HUDEP-2 (cell line): ENCODE measurements at regions not wholly inside any gene's neighbourhood (a gene's known extent, or its start where the extent isn't known, plus 50 kb on each side); places are given as distances from the start of the nearest gene placed in this dataset.

Source experiments
- DNase-seq, 76 experiments: peaks; one replicate each; lab custom pipeline; 2025; ENCODE audit not compliant: unreplicated experiment in 76 of 76; lab: John Stamatoyannopoulos, UW

GRCh38 chr3:181173227-181173626, 183.7 kb upstream of the DNAJC19 start:
- no peak for DNase-seq

- no peak for DNase-seq
These were observed 145.3 kb upstream of the DNAJC19 start for GRCh38 chr3:181134873-181135272.

- DNase-seq, result no peak
These were observed 144.3 kb upstream of the DNAJC19 start for GRCh38 chr3:181133832-181134231.

- DNase-seq, result no peak
These were observed 116.1 kb upstream of the DNAJC19 start for GRCh38 chr3:181105646-181106045.

- peak in 25 of 76 experiments; percentile 2 to 49 (median 18) for DNase-seq
These were observed 114.1 kb upstream of the DNAJC19 start for GRCh38 chr3:181103605-181104004.

- no peak for DNase-seq
These were observed 96.5 kb upstream of the DNAJC19 start for GRCh38 chr3:181086011-181086410.

- no peak for DNase-seq
These were observed 92.4 kb upstream of the DNAJC19 start for GRCh38 chr3:181081930-181082329.

- no peak for DNase-seq
These were observed 87.0 kb upstream of the DNAJC19 start for GRCh38 chr3:181076558-181076957.

- DNase-seq, result no peak
These were observed 85.6 kb upstream of the DNAJC19 start for GRCh38 chr3:181075098-181075497.

GRCh38 chr3:181066143-181067087, 76.9 kb upstream of the DNAJC19 start:
- DNase-seq, result no peak

GRCh38 chr3:181056136-181056732, 66.7 kb upstream of the DNAJC19 start:
- no peak for DNase-seq

- DNase-seq, result no peak
These were observed 65.0 kb upstream of the DNAJC19 start for GRCh38 chr3:181054538-181054937.

GRCh38 chr3:181052256-181052655, 62.7 kb upstream of the DNAJC19 start:
- peak in 1 of 76 experiments; percentile 6 for DNase-seq

GRCh38 chr3:181050738-181051137, 61.2 kb upstream of the DNAJC19 start:
- no peak for DNase-seq

- no peak for DNase-seq
These were observed 50.5 kb upstream of the DNAJC19 start for GRCh38 chr3:181040030-181040429.
